Liver (tissue), 8 donors: ENCODE measurements at regions not wholly inside any gene's neighbourhood (a gene's known extent, or its start where the extent isn't known, plus 50 kb on each side); places are given as distances from the start of the nearest gene placed in this dataset.

ENCODE experiments used
- DNase-seq: peaks from one replicate; pipeline ENCODE4 v3.0.0-alpha.2; 2017; ENCODE audit warnings: low spot score
- H3K27ac ChIP-seq, 2 donors: one replicate each; pipeline ENCODE4 v1.7.0; 2013; ENCODE audit warnings: inconsistent platforms in 2 of 2, low read length in 2 of 2, control low read depth in 1 of 2, low read depth in 1 of 2, mild to moderate bottlenecking in 1 of 2
- H3K27me3 ChIP-seq, 4 donors: one replicate each; pipeline versions ENCODE4 v1.6.1 to v1.7.0; 2013; ENCODE audit warnings: low read length in 3 of 4, inconsistent platforms in 1 of 4, mild to moderate bottlenecking in 1 of 4, moderate library complexity in 1 of 4; ENCODE audit not compliant: control insufficient read depth in 4 of 4, insufficient read depth in 4 of 4
- H3K36me3 ChIP-seq, 4 donors: one replicate each; pipeline versions ENCODE4 v1.6.1 to v1.7.0; 2013; ENCODE audit warnings: low read length in 3 of 4, mild to moderate bottlenecking in 3 of 4, low read depth in 1 of 4, moderate library complexity in 1 of 4; ENCODE audit not compliant: control insufficient read depth in 4 of 4, insufficient read depth in 3 of 4
- H3K4me1 ChIP-seq, 4 donors: one replicate each; pipeline versions ENCODE4 v1.6.1 to v1.7.0; 2013; ENCODE audit warnings: low read length in 3 of 4, mild to moderate bottlenecking in 3 of 4, moderate library complexity in 1 of 4; ENCODE audit not compliant: control insufficient read depth in 4 of 4, insufficient read depth in 4 of 4
- H3K4me3 ChIP-seq, 3 donors: one replicate each; pipeline versions ENCODE4 v1.6.1 to v1.7.0; 2013; ENCODE audit warnings: low read length in 3 of 3, control low read depth in 1 of 3, low read depth in 1 of 3, mild to moderate bottlenecking in 1 of 3
- H3K9ac ChIP-seq, 2 donors: one replicate each; pipeline ENCODE4 v1.7.0; 2013; ENCODE audit warnings: low read length in 2 of 2, mild to moderate bottlenecking in 2 of 2, moderate library complexity in 2 of 2, control low read depth in 1 of 2, low read depth in 1 of 2
- H3K9me3 ChIP-seq, 4 donors: one replicate each; pipeline versions ENCODE4 v1.6.1 to v1.7.0; 2013; ENCODE audit warnings: low read length in 3 of 4; ENCODE audit not compliant: control insufficient read depth in 4 of 4
- ATF3 ChIP-seq: IDR thresholded peaks from 2 replicates; pipeline ENCODE4 v1.6.1; 2016; ENCODE audit warnings: antibody characterized with exemption
- CTCF ChIP-seq: fragments of 150-350 bp; IDR thresholded peaks from 2 replicates; pipeline ENCODE4 v1.5.1; 2017; ENCODE audit warnings: improper control_type of control experiment, low read depth, low read length; ENCODE audit not compliant: missing input control
- EGR1 ChIP-seq, 2 donors: IDR thresholded peaks; 2 replicates each; pipeline ENCODE4 v1.6.1; 2016 to 2018; ENCODE audit warnings: antibody characterized with exemption in 2 of 2, low read depth in 2 of 2
- FOXA1 ChIP-seq: IDR thresholded peaks from 2 replicates; pipeline ENCODE4 v1.6.1; 2016; ENCODE audit warnings: antibody characterized with exemption
- FOXA2 ChIP-seq: IDR thresholded peaks from 2 replicates; pipeline ENCODE4 v1.6.1; 2016; ENCODE audit warnings: antibody characterized with exemption
- GABPA ChIP-seq, 2 donors: IDR thresholded peaks in 1 of 2; conservative IDR thresholded peaks in 1 of 2; 2 replicates each; pipeline ENCODE4 v1.6.1; 2016; ENCODE audit warnings: antibody characterized with exemption in 2 of 2, mild to moderate bottlenecking in 1 of 2, moderate library complexity in 1 of 2
- HNF4A ChIP-seq, 2 donors: conservative IDR thresholded peaks; 2 replicates each; pipeline ENCODE4 v1.6.1; 2016; ENCODE audit warnings: antibody characterized with exemption in 2 of 2, mild to moderate bottlenecking in 2 of 2
- JUND ChIP-seq, 2 donors: IDR thresholded peaks; 2 replicates each; pipeline ENCODE4 v1.6.1; 2016; ENCODE audit warnings: antibody characterized with exemption in 2 of 2
- MAX ChIP-seq: IDR thresholded peaks from 2 replicates; pipeline ENCODE4 v1.6.1; 2016; ENCODE audit warnings: antibody characterized with exemption
- NR2F2 ChIP-seq: IDR thresholded peaks from 2 replicates; pipeline ENCODE4 v1.6.1; 2016; ENCODE audit warnings: antibody characterized with exemption
- RAD21 ChIP-seq, 2 donors: IDR thresholded peaks; 2 replicates each; pipeline ENCODE4 v1.6.1; 2016; ENCODE audit warnings: antibody characterized with exemption in 2 of 2, mild to moderate bottlenecking in 2 of 2
- REST ChIP-seq: IDR thresholded peaks from 2 replicates; pipeline ENCODE4 v1.6.1; 2016; ENCODE audit warnings: antibody characterized with exemption, mild to moderate bottlenecking
- RXRA ChIP-seq, 2 donors: IDR thresholded peaks; 2 replicates each; pipeline ENCODE4 v1.6.1; 2017 to 2018; ENCODE audit warnings: antibody characterized with exemption in 2 of 2, mild to moderate bottlenecking in 1 of 2
- TAF1 ChIP-seq: conservative IDR thresholded peaks from 2 replicates; pipeline ENCODE4 v1.6.1; 2016; ENCODE audit warnings: antibody characterized with exemption, mild to moderate bottlenecking
- ZBTB33 ChIP-seq: IDR thresholded peaks from 2 replicates; pipeline ENCODE4 v1.6.1; 2016; ENCODE audit warnings: antibody characterized with exemption
- WGBS: extraction: QIAGEN DNeasy Blood & Tissue Kit; methylation state at CpG from one replicate; pipeline ENCODE4 v1.1.7; 2013; 5-methylcytosine and 5-hydroxymethylcytosine counted together
- donor health status: healthy.
- donor health status: healthy.
- donor health status: healthy.
- donor health status: healthy.
- donor health status: healthy.

GRCh38 chr12:77319166-77319565 is 253.8 kb upstream of the E2F7 start:
- Histone ChIP-seq H3K27me3 (no peaks in the 10 kb centered on the region), H3K4me1 (peaks cover 0 to 5% (median 0%) of the 10 kb centered on the region in 4 donors), H3K27ac (no peak overlapping the region), H3K36me3 (no peaks in the 10 kb centered on the region), H3K9me3 (no peaks in the 10 kb centered on the region), H3K4me3 (no peak overlapping the region), H3K9ac (no peak overlapping the region)
- no peak for DNase-seq
- 92% methylated on average over 2 of the region's 2 CpGs for WGBS
- no peak for TF ChIP-seq GABPA (IDR thresholded peaks at IDR 0.05 in 1 of 2, conservative IDR thresholded peaks at IDR 0.05 in 1 of 2)
- TF ChIP-seq HNF4A (conservative IDR thresholded peaks at IDR 0.05), result no peak
- TF ChIP-seq JUND (IDR thresholded peaks at IDR 0.05), result no peak
- no peak for TF ChIP-seq TAF1
- no peak for TF ChIP-seq MAX
- no peak for TF ChIP-seq CTCF
- no peak for TF ChIP-seq RAD21 (IDR thresholded peaks at IDR 0.05)
- no peak for TF ChIP-seq RXRA (IDR thresholded peaks at IDR 0.05)
- TF ChIP-seq FOXA2, result no peak
- TF ChIP-seq EGR1 (IDR thresholded peaks at IDR 0.05; ENCODE audit: low read depth in 2 of 2), result no peak
- no peak for TF ChIP-seq NR2F2
- no peak for TF ChIP-seq ZBTB33
- no peak for TF ChIP-seq FOXA1
- TF ChIP-seq ATF3, result no peak

- H3K9me3 ChIP-seq, result no peaks in the 10 kb centered on the region
- DNase-seq, result no peak
- H3K4me1 ChIP-seq, result peaks cover 0 to 5% (median 0%) of the 10 kb centered on the region in 4 donors
- H3K4me3 ChIP-seq, result no peak overlapping the region
- H3K9ac ChIP-seq, result no peak overlapping the region
- H3K36me3 ChIP-seq, result no peaks in the 10 kb centered on the region
- no peak overlapping the region for H3K27ac ChIP-seq
- 34% methylated on average over 3 of the region's 3 CpGs for WGBS
- TF ChIP-seq REST, result no peak
- no peak for TF ChIP-seq FOXA2
- TF ChIP-seq TAF1, result no peak
- no peaks in the 10 kb centered on the region for H3K27me3 ChIP-seq
Measured at GRCh38 chr12:77315407-77315806, 250.0 kb upstream of the E2F7 start.
